Ishikawa (cell line): ENCODE measurements at regions not wholly inside any gene's neighbourhood (a gene's known extent, or its start where the extent isn't known, plus 50 kb on each side); places are given as distances from the start of the nearest gene placed in this dataset.

Experiments
- CEBPB ChIP-seq: IDR thresholded peaks from 2 replicates; pipeline ENCODE4 v1.6.1; 2012
- CREB1 ChIP-seq: IDR thresholded peaks from 2 replicates; pipeline ENCODE4 v1.6.1; 2012; ENCODE audit warnings: low read depth
- EGR1 ChIP-seq: IDR thresholded peaks from 2 replicates; pipeline ENCODE4 v1.6.1; 2012
- EP300 ChIP-seq: IDR thresholded peaks from 2 replicates; pipeline ENCODE4 v1.6.1; 2012; ENCODE audit warnings: borderline replicate concordance
- FOXM1 ChIP-seq: IDR thresholded peaks from 2 replicates; pipeline ENCODE4 v1.6.1; 2012; ENCODE audit warnings: low read depth, borderline replicate concordance
- MAX ChIP-seq: IDR thresholded peaks from 2 replicates; pipeline ENCODE4 v1.6.1; 2012
- NFIC ChIP-seq: IDR thresholded peaks from 2 replicates; pipeline ENCODE4 v1.6.1; 2012
- RAD21 ChIP-seq: IDR thresholded peaks from 2 replicates; pipeline ENCODE4 v1.6.1; 2012; ENCODE audit warnings: low read depth
- REST ChIP-seq: IDR thresholded peaks from 2 replicates; pipeline ENCODE4 v1.6.1; 2012; ENCODE audit warnings: low read depth, mild to moderate bottlenecking
- TAF1 ChIP-seq: IDR thresholded peaks from 2 replicates; pipeline ENCODE4 v1.6.1; 2012; ENCODE audit warnings: low read depth, mild to moderate bottlenecking
- TCF12 ChIP-seq: IDR thresholded peaks from 2 replicates; pipeline ENCODE4 v1.6.1; 2012; ENCODE audit warnings: low read depth
- TEAD4 ChIP-seq: IDR thresholded peaks from 2 replicates; pipeline ENCODE4 v1.6.1; 2012
- USF1 ChIP-seq: IDR thresholded peaks from 2 replicates; pipeline ENCODE4 v1.6.1; 2012
- YY1 ChIP-seq: IDR thresholded peaks from 2 replicates; pipeline ENCODE4 v1.6.1; 2012; ENCODE audit warnings: low read depth
- ZBTB7A ChIP-seq: IDR thresholded peaks from 2 replicates; pipeline ENCODE4 v1.6.1; 2012; ENCODE audit warnings: low read depth

- TF ChIP-seq YY1: no peak
- no peak for TF ChIP-seq CREB1
- no peak for TF ChIP-seq REST
- no peak for TF ChIP-seq EGR1
- no peak for TF ChIP-seq MAX
- no peak for TF ChIP-seq CEBPB
- no peak for TF ChIP-seq FOXM1
- TF ChIP-seq TEAD4: no peak
- no peak for TF ChIP-seq EP300
- TF ChIP-seq USF1: no peak
These were observed 269.4 kb upstream of the FAT4 start for GRCh38 chr4:125045311-125045710.

GRCh38 chr4:125044886-125045285, 269.9 kb upstream of the FAT4 start:
- TF ChIP-seq REST (no peak), USF1 (no peak), ZBTB7A (no peak), FOXM1 (no peak), CREB1 (no peak), TEAD4 (no peak), RAD21 (no peak), TCF12 (no peak), TAF1 (no peak), NFIC (no peak), EP300 (no peak), CEBPB (no peak), YY1 (no peak)

- TF ChIP-seq USF1: no peak
- no peak for TF ChIP-seq EP300
- TF ChIP-seq CEBPB: no peak
- no peak for TF ChIP-seq TAF1
- no peak for TF ChIP-seq TEAD4
These were observed 271.3 kb upstream of the FAT4 start for GRCh38 chr4:125043486-125043885.

- TF ChIP-seq FOXM1 (no peak), CREB1 (no peak), EGR1 (no peak), TAF1 (no peak), TEAD4 (no peak), REST (no peak), ZBTB7A (no peak), NFIC (no peak), CEBPB (no peak), RAD21 (no peak)
These were observed 272.7 kb upstream of the FAT4 start for GRCh38 chr4:125042041-125042440.

- TF ChIP-seq MAX: no peak
- no peak for TF ChIP-seq NFIC
- TF ChIP-seq YY1: no peak
- no peak for TF ChIP-seq EGR1
- no peak for TF ChIP-seq FOXM1
- TF ChIP-seq EP300: no peak
- TF ChIP-seq USF1: no peak
- no peak for TF ChIP-seq REST
- no peak for TF ChIP-seq RAD21
- TF ChIP-seq CREB1: no peak
- TF ChIP-seq CEBPB: no peak
- no peak for TF ChIP-seq TEAD4
- TF ChIP-seq TAF1: no peak
These were observed 273.3 kb upstream of the FAT4 start for GRCh38 chr4:125041372-125041930.
